ENCODE measurements at regions not wholly inside any gene's neighbourhood (a gene's known extent, or its start where the extent isn't known, plus 50 kb on each side); places are given as distances from the start of the nearest gene placed in this dataset.

DNA sequence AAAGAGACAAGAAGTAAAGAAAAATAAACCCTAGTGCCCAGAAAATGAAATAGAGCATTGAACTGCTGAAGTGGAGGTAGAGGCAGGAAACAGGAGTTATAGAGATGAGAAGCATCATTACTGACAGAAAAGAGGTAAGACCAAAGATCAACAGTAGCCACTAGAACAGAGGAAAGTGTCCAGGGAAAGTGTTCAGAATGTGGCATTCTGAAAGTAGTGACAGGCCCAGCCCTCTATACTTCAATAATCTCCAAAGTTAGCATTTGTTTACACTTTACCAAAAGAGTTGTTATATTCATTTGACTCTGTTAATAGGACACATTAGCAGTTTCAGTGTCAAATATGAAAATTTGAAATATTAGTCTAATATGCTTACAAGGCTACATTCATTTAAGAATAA lies 727.1 kb upstream of the NECTIN3 start:
- TF ChIP-seq POLR2A (IDR thresholded peaks at IDR 0.05; ENCODE audit: low read length) = no peak
- no peak for TF ChIP-seq GATA1 (IDR thresholded peaks at IDR 0.05; ENCODE audit: low read depth, low read length)

All from erythroblast (primary cell).